GM12892 (cell line): ENCODE measurements at regions not wholly inside any gene's neighbourhood (a gene's known extent, or its start where the extent isn't known, plus 50 kb on each side); places are given as distances from the start of the nearest gene placed in this dataset.

Experiments
- POLR2A ChIP-seq: IDR thresholded peaks from 2 replicates; pipeline ENCODE4 v1.6.1; 2011; ENCODE audit warnings: low read depth, low read length, control low read depth
- POLR2AphosphoS5 ChIP-seq: IDR thresholded peaks from 2 replicates; pipeline ENCODE4 v1.6.1; 2011; ENCODE audit warnings: low read depth, low read length, control low read depth
- TAF1 ChIP-seq: IDR thresholded peaks from 2 replicates; pipeline ENCODE4 v1.6.1; 2011; ENCODE audit warnings: low read depth, mild to moderate bottlenecking, control low read depth, low read length, borderline replicate concordance

GRCh38 chr6:44656691-44657090 lies 269.2 kb downstream of the CDC5L start:
- TF ChIP-seq POLR2AphosphoS5 = no peak
- TF ChIP-seq TAF1 = no peak
- no peak for TF ChIP-seq POLR2A
